K562 (cell line): ENCODE measurements at regions not wholly inside any gene's neighbourhood (a gene's known extent, or its start where the extent isn't known, plus 50 kb on each side); places are given as distances from the start of the nearest gene placed in this dataset.

ENCODE experiments used
- ATAC-seq: fragments of 200-7000 bp; cut with Tn5 transposase; 3 replicates; pipeline ENCODE4 v1.9.1; 2020; ENCODE audit warnings: moderate library complexity
- BruUV-seq: library from RNA; stranded (reverse); fragments of 400-500 nt; replicated peaks from 2 replicates; lab custom pipeline; 2021; lab: Mats Ljungman, UMichigan
- CTCF ChIA-PET: fragments of 300-600 bp; formaldehyde crosslinking; extraction: SDS; loops from one replicate; lab custom pipeline; 2021; ENCODE audit warnings: low intra/inter-chr PET ratio; lab: Yijun Ruan, JAX
- POLR2A ChIA-PET: fragments of 300-600, 350-650 bp; sonication (Branson Sonifier 250); formaldehyde crosslinking; extraction: SDS; loops from one replicate; lab custom pipeline; 2021; ENCODE audit warnings: antibody characterized with exemption, inconsistent platforms; lab: Yijun Ruan, JAX
- DNase-seq, 4 experiments: peaks; one replicate each; pipeline versions ENCODE4 v3.0.0 to v3.0.0-alpha.2; 2011 to 2018; ENCODE audit warnings: low spot score in 3 of 4, mixed read lengths in 3 of 4; ENCODE audit errors: extremely low read depth in 1 of 4
- FAIRE-seq: peaks from 2 replicates; lab custom pipeline; 2011; peaks lifted over from hg19 to GRCh38; lab: Jason Lieb, UNC
- H2AFZ ChIP-seq: 2 replicates; pipeline ENCODE4 v1.6.0; 2011; ENCODE audit warnings: low read depth, low read length, control low read depth, inconsistent platforms
- H3K27ac ChIP-seq: fragments of 200-600 bp; 3 replicates; pipeline ENCODE4 v1.8.0; 2011; ENCODE audit warnings: low read depth, mild to moderate bottlenecking, control low read depth, inconsistent platforms, low read length, moderate library complexity, mixed read lengths; ENCODE audit errors: extremely low read depth
- H3K27me3 ChIP-seq, 2 experiments: fragments of 300-600 bp in 1 of 2; 2 replicates in 1 of 2; 3 replicates in 1 of 2; pipeline versions ENCODE4 v1.6.0 to v1.8.0; 2011; ENCODE audit warnings: inconsistent platforms in 2 of 2, low read length in 2 of 2, mild to moderate bottlenecking in 1 of 2, mixed read lengths in 1 of 2, moderate library complexity in 1 of 2; ENCODE audit not compliant: control insufficient read depth in 2 of 2, insufficient read depth in 2 of 2
- H3K36me3 ChIP-seq: fragments of 300-600 bp; 3 replicates; pipeline ENCODE4 v1.8.0; 2011; ENCODE audit warnings: mild to moderate bottlenecking, low read length, inconsistent platforms; ENCODE audit not compliant: control insufficient read depth, insufficient read depth
- H3K4me1 ChIP-seq, 2 experiments: fragments of 200-600 bp in 1 of 2; replicated peaks in 1 of 2; 2 replicates in 1 of 2; 3 replicates in 1 of 2; pipeline versions ENCODE4 v1.5.1 to v1.8.0; 2011; ENCODE audit warnings: inconsistent platforms in 2 of 2, low read length in 2 of 2, mild to moderate bottlenecking in 1 of 2, mixed read lengths in 1 of 2, moderate library complexity in 1 of 2; ENCODE audit not compliant: control insufficient read depth in 2 of 2, insufficient read depth in 2 of 2
- H3K4me2 ChIP-seq: 2 replicates; pipeline ENCODE4 v1.6.1; 2011; ENCODE audit warnings: low read length, control low read depth, inconsistent platforms, mixed read lengths; ENCODE audit not compliant: insufficient read depth
- H3K4me3 ChIP-seq: fragments of 200-600 bp; sonication (generic), shearing (Covaris generic); 2 replicates; pipeline ENCODE4 v1.5.1; 2016; ENCODE audit warnings: control low read depth, inconsistent platforms
- H3K79me2 ChIP-seq: fragments of 200-600 bp; 3 replicates; pipeline ENCODE4 v1.8.0; 2011; ENCODE audit warnings: low read length, inconsistent platforms; ENCODE audit not compliant: control insufficient read depth, insufficient read depth
- H3K9ac ChIP-seq, 2 experiments: 2 replicates each; pipeline versions ENCODE4 v1.6.0 to v1.6.1; 2011; ENCODE audit warnings: low read depth in 2 of 2, low read length in 2 of 2, control low read depth in 1 of 2, inconsistent platforms in 1 of 2, mild to moderate bottlenecking in 1 of 2, mixed read lengths in 1 of 2; ENCODE audit not compliant: insufficient read depth in 1 of 2
- H3K9me1 ChIP-seq: one replicate; pipeline ENCODE4 v1.6.0; 2011; ENCODE audit warnings: inconsistent platforms, mild to moderate bottlenecking, low read length, moderate library complexity; ENCODE audit not compliant: control insufficient read depth, insufficient read depth
- H3K9me3 ChIP-seq: replicated peaks from 2 replicates; pipeline ENCODE4 v1.5.1; 2011; ENCODE audit warnings: low read depth, low read length, inconsistent platforms; ENCODE audit not compliant: control insufficient read depth, insufficient read depth
- H4K20me1 ChIP-seq: replicated peaks from 2 replicates; pipeline ENCODE4 v1.6.1; 2011; ENCODE audit warnings: low read length, inconsistent platforms, mixed read lengths; ENCODE audit not compliant: control insufficient read depth, insufficient read depth
- ARID2 ChIP-seq: fragments of 450-650 bp; IDR thresholded peaks from 2 replicates; pipeline ENCODE4 v1.6.1; 2017; ENCODE audit warnings: antibody characterized with exemption, mild to moderate bottlenecking
- CBX1 ChIP-seq: sonication (generic); IDR thresholded peaks from 2 replicates; pipeline ENCODE4 v1.6.1; 2016; ENCODE audit warnings: antibody characterized with exemption, low read depth, mild to moderate bottlenecking
- FOXA1 ChIP-seq: fragments of 450-650 bp; IDR thresholded peaks from 2 replicates; pipeline ENCODE4 v1.6.1; 2016; ENCODE audit warnings: mild to moderate bottlenecking, borderline replicate concordance
- MIER1 ChIP-seq: fragments of 450-650 bp; IDR thresholded peaks from 2 replicates; pipeline ENCODE4 v1.6.1; 2016; ENCODE audit warnings: antibody characterized with exemption, mild to moderate bottlenecking, low read depth
- MXI1 ChIP-seq: IDR thresholded peaks from 2 replicates; pipeline ENCODE4 v1.6.1; 2011; ENCODE audit warnings: low read depth, mild to moderate bottlenecking, improper control_type of control experiment, low read length
- PRMT5 ChIP-seq: sonication (generic); formaldehyde crosslinking; IDR thresholded peaks from 2 replicates; pipeline ENCODE4 v1.5.0; 2020; ENCODE audit warnings: missing genetic modification reagents
- SMC3 ChIP-seq: conservative IDR thresholded peaks from 2 replicates; pipeline ENCODE4 v1.6.1; 2011; ENCODE audit warnings: low read depth, low read length, improper control_type of control experiment; ENCODE audit not compliant: insufficient read depth
- TRIM28 ChIP-seq: fragments of 450-650 bp; IDR thresholded peaks from 2 replicates; pipeline ENCODE4 v1.6.1; 2017
- ZC3H8 ChIP-seq: fragments of 450-650 bp; IDR thresholded peaks from 2 replicates; pipeline ENCODE4 v1.6.1; 2017
- WGBS: fragments of 100-300 bp; shearing (Covaris generic); methylation state at CpG from one replicate; pipeline ENCODE4 v1.1.6; 2016; ENCODE audit warnings: low coverage, mixed read lengths; ENCODE audit not compliant: insufficient coverage; ENCODE audit errors: missing lambda C conversion rate; 5-methylcytosine and 5-hydroxymethylcytosine counted together
- in situ Hi-C: fragments of 300-500 bp; cut with MboI; formaldehyde crosslinking; loops from 4 replicates; pipeline ENCODE4 v1.15.0; 2018; ENCODE audit warnings: inconsistent platforms, mixed read lengths
- intact Hi-C: fragments of 100-400 bp; cut with micrococcal nuclease; formaldehyde crosslinking; loops from 2 replicates; pipeline ENCODE4 v1.14.2; 2022
- TF ChIP-seq, protein P1 (sequence below): fragments of 250-450 bp; sonication (Bioruptor Pico); IDR thresholded peaks from 2 replicates; pipeline ENCODE4 v1.5.0; 2021; ENCODE audit warnings: mild to moderate bottlenecking, borderline replicate concordance
- TF ChIP-seq, protein P2 (sequence below): sonication (generic); formaldehyde crosslinking; IDR thresholded peaks from 2 replicates; pipeline ENCODE4 v1.8.1; 2023; ENCODE audit warnings: mild to moderate bottlenecking, missing genetic modification reagents, moderate library complexity
- TF ChIP-seq, protein P3 (sequence below), 2 experiments: IDR thresholded peaks; 2 replicates each; pipeline ENCODE4 v1.6.1; 2011; ENCODE audit warnings: borderline replicate concordance in 1 of 2, control low read depth in 1 of 2, low read depth in 1 of 2, low read length in 1 of 2, mild to moderate bottlenecking in 1 of 2, mixed read lengths in 1 of 2, moderate library complexity in 1 of 2; ENCODE audit not compliant: insufficient read depth in 1 of 2, insufficient read length in 1 of 2, poor library complexity in 1 of 2, severe bottlenecking in 1 of 2; ENCODE audit errors: extremely low read depth in 1 of 2

DNA sequence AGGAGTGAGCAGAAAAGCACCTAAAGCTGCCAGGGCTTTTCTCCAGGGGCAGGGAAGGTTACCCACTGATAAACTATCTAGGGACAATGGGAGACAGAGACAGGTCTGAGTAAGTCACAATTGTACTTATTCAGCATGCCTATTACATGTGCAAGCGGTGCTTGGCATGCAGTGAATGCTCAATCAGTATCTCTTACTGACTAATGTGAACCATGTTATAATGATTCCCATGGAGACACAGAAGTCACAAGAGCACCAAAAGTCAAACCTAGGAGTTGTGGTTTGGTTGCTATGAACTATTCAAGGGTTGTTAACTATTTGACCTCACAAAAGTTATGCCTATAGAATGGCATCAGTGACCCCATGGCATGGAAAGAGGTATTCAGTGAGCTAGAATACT is 50.0 kb upstream of the RASGRP1 start:
- POLR2A ChIA-PET, result interaction anchor here (0.7 to 2.3 kb wide), 5 partner anchors 10 to 1894 kb away, joined by 3 to 7 read pairs (median 3); no protein-coding TSS in a partner anchor
- intact Hi-C loops (no loop called here), in situ Hi-C loops (no loop called here)
- Histone ChIP-seq H3K4me3 (no peak overlapping the region), H3K9me3 (no peaks in the 10 kb centered on the region), H3K9me1 (no peaks in the 10 kb centered on the region), H3K4me1 (peaks cover 0 to 4% of the 10 kb centered on the region in 2 experiments; a peak in 2 of 5 replicates), H3K27me3 (peaks cover 10 to 19% of the 10 kb centered on the region in 2 experiments), H2AFZ (no peak overlapping the region), H4K20me1 (no peaks in the 10 kb centered on the region), H3K9ac (no peak overlapping the region), H3K4me2 (no peak overlapping the region), H3K36me3 (no peaks in the 10 kb centered on the region), H3K79me2 (no peaks in the 10 kb centered on the region), H3K27ac (no peak overlapping the region)
- DNase-seq, result no peak
- 15% methylated on average over 1 of the region's 1 CpG for WGBS
- no peak for TF ChIP-seq SMC3
- CTCF ChIA-PET, result no interaction called here
- no TSS peak for BruUV-seq
- no peak for ATAC-seq
- no peak for FAIRE-seq

DNA sequence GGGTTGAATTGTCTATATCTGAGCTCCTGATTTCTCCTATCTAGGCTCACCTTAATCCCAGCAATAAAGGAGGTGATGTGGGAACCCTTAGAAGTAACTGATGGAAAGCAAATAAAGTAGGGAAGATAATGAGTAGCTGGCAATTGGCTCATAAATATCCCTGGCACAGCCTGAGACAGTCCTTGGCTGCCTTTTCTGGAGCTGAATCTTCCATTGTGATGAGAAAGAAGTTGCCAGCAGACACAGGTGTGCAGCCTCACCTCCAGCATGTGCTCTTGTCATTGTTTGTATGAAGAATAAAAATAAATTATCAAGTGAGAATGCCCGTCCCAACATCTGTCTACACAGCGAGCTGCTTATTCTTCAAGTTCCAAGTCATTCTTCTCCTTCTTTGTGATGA is 53.2 kb upstream of the RASGRP1 start:
- no peak for ATAC-seq
- H3K4me2 ChIP-seq, result no peak overlapping the region
- H4K20me1 ChIP-seq, result no peaks in the 10 kb centered on the region
- H2AFZ ChIP-seq, result no peak overlapping the region
- no peaks in the 10 kb centered on the region for H3K9me1 ChIP-seq
- H3K9ac ChIP-seq, result no peak overlapping the region
- in situ Hi-C loops, result no loop called here
- no TSS peak for BruUV-seq
- 0% methylated on average over 2 of the region's 2 CpGs for whole genome bisulfite sequencing
- intact Hi-C loops, result no loop called here
- no peak for FAIRE-seq
- H3K4me1 ChIP-seq, result no peaks in the 10 kb centered on the region
- no peak overlapping the region for H3K4me3 ChIP-seq
- H3K27me3 ChIP-seq, result peaks cover 12 to 19% of the 10 kb centered on the region in 2 experiments
- POLR2A ChIA-PET, result interaction anchor here (0.5 to 1.4 kb wide), 5 partner anchors 9 to 80 kb away, joined by 3 read pairs; no protein-coding TSS in a partner anchor
- no peak for DNase-seq
- H3K36me3 ChIP-seq, result no peaks in the 10 kb centered on the region
- CTCF ChIA-PET, result no interaction called here
- TF ChIP-seq MXI1 (no peak), ARID2 (no peak), FOXA1 (no peak), PRMT5 (CRISPR knock-in tag) (no peak), ZC3H8 (no peak), CBX1 (no peak), TRIM28 (no peak), MIER1 (no peak)
- TF ChIP-seq, protein P1, sequence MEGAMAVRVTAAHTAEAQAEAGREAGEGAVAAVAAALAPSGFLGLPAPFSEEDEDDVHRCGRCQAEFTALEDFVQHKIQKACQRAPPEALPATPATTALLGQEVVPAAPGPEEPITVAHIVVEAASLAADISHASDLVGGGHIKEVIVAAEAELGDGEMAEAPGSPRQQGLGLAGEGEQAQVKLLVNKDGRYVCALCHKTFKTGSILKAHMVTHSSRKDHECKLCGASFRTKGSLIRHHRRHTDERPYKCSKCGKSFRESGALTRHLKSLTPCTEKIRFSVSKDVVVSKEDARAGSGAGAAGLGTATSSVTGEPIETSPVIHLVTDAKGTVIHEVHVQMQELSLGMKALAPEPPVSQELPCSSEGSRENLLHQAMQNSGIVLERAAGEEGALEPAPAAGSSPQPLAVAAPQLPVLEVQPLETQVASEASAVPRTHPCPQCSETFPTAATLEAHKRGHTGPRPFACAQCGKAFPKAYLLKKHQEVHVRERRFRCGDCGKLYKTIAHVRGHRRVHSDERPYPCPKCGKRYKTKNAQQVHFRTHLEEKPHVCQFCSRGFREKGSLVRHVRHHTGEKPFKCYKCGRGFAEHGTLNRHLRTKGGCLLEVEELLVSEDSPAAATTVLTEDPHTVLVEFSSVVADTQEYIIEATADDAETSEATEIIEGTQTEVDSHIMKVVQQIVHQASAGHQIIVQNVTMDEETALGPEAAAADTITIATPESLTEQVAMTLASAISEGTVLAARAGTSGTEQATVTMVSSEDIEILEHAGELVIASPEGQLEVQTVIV (CRISPR knock-in tag), result no peak
- TF ChIP-seq, protein P2, sequence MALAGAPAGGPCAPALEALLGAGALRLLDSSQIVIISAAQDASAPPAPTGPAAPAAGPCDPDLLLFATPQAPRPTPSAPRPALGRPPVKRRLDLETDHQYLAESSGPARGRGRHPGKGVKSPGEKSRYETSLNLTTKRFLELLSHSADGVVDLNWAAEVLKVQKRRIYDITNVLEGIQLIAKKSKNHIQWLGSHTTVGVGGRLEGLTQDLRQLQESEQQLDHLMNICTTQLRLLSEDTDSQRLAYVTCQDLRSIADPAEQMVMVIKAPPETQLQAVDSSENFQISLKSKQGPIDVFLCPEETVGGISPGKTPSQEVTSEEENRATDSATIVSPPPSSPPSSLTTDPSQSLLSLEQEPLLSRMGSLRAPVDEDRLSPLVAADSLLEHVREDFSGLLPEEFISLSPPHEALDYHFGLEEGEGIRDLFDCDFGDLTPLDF (CRISPR knock-in tag), result no peak
- TF ChIP-seq, protein P3, sequence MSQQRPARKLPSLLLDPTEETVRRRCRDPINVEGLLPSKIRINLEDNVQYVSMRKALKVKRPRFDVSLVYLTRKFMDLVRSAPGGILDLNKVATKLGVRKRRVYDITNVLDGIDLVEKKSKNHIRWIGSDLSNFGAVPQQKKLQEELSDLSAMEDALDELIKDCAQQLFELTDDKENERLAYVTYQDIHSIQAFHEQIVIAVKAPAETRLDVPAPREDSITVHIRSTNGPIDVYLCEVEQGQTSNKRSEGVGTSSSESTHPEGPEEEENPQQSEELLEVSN (IDR thresholded peaks at IDR 0.05; ENCODE audit: borderline replicate concordance in 1 of 2, extremely low read depth in 1 of 2, insufficient read depth in 1 of 2, insufficient read length in 1 of 2, low read depth in 1 of 2, low read length in 1 of 2, poor library complexity in 1 of 2, severe bottlenecking in 1 of 2), result no peak
- no peaks in the 10 kb centered on the region for H3K9me3 ChIP-seq
- H3K79me2 ChIP-seq, result no peaks in the 10 kb centered on the region
- H3K27ac ChIP-seq, result no peak overlapping the region
